Lung (tissue), 11 donors: ENCODE measurements at regions not wholly inside any gene's neighbourhood (a gene's known extent, or its start where the extent isn't known, plus 50 kb on each side); places are given as distances from the start of the nearest gene placed in this dataset.

Experiments used
- ATAC-seq: fragments of 200-7000 bp; cut with Tn5 transposase; one replicate; pipeline ENCODE4 v1.9.1; 2020; ENCODE audit warnings: moderate number of reproducible peaks; ENCODE audit not compliant: insufficient read depth, low FRiP score
- DNase-seq, 3 donors: peaks; one replicate each; pipeline ENCODE4 v3.0.0-alpha.2; 2013 to 2017
- H3K27ac ChIP-seq, 2 donors: one replicate each; pipeline ENCODE4 v1.5.1; 2013; ENCODE audit warnings: mild to moderate bottlenecking in 2 of 2, moderate library complexity in 2 of 2, control low read depth in 1 of 2, inconsistent platforms in 1 of 2, low read depth in 1 of 2, low read length in 1 of 2
- H3K27me3 ChIP-seq, 3 donors: one replicate each; pipeline ENCODE4 v1.5.1; 2013; ENCODE audit warnings: low read length in 2 of 3; ENCODE audit not compliant: control insufficient read depth in 3 of 3, insufficient read depth in 3 of 3
- H3K36me3 ChIP-seq, 4 donors: one replicate each; pipeline ENCODE4 v1.5.1; 2013; ENCODE audit warnings: low read length in 4 of 4, mild to moderate bottlenecking in 1 of 4, moderate library complexity in 1 of 4; ENCODE audit not compliant: control insufficient read depth in 4 of 4, insufficient read depth in 4 of 4
- H3K4me1 ChIP-seq, 5 donors: one replicate each; pipeline ENCODE4 v1.5.1; 2013; ENCODE audit warnings: low read length in 5 of 5, mild to moderate bottlenecking in 2 of 5, moderate library complexity in 1 of 5; ENCODE audit not compliant: control insufficient read depth in 5 of 5, insufficient read depth in 5 of 5
- H3K4me3 ChIP-seq: one replicate; pipeline ENCODE4 v1.5.1; 2013; ENCODE audit warnings: mild to moderate bottlenecking, control low read depth, moderate library complexity
- H3K9ac ChIP-seq, 2 donors: one replicate each; pipeline ENCODE4 v1.5.1; 2013; ENCODE audit warnings: low read length in 2 of 2, control low read depth in 1 of 2; ENCODE audit not compliant: insufficient read depth in 1 of 2
- H3K9me3 ChIP-seq, 4 donors: one replicate each; pipeline ENCODE4 v1.5.1; 2013; ENCODE audit warnings: low read length in 3 of 4, mild to moderate bottlenecking in 1 of 4, moderate library complexity in 1 of 4; ENCODE audit not compliant: control insufficient read depth in 4 of 4, insufficient read depth in 3 of 4
- CTCF ChIP-seq: IDR thresholded peaks from 2 replicates; pipeline ENCODE4 v1.5.1; 2012; ENCODE audit warnings: mild to moderate bottlenecking; ENCODE audit errors: control extremely low read depth, extremely low read depth
- WGBS, 2 donors: extraction: QIAGEN DNeasy Blood & Tissue Kit; methylation state at CpG; one replicate each; pipeline ENCODE4 v1.1.7; 2013; 5-methylcytosine and 5-hydroxymethylcytosine counted together
- donor health status: control.
- donor health status: control.
- donor health status: Bipolar disorder and iron deficiency.
- donor health status: healthy.
- donor health status: DM: yes; HTN: yes; CAD: no.

GRCh38 chr4:61027939-61028338 lies 172.2 kb upstream of the ADGRL3 start:
- no peaks in the 10 kb centered on the region for H3K27me3 ChIP-seq
- no peaks in the 10 kb centered on the region for H3K4me1 ChIP-seq
- H3K36me3 ChIP-seq, result no peaks in the 10 kb centered on the region
- H3K9me3 ChIP-seq, result no peaks in the 10 kb centered on the region
- H3K27ac ChIP-seq, result no peak overlapping the region
- ATAC-seq (no peak), DNase-seq (no peak)
- no peak overlapping the region for H3K4me3 ChIP-seq
- no peak for TF ChIP-seq CTCF
- H3K9ac ChIP-seq, result no peak overlapping the region

- no peak for TF ChIP-seq CTCF
- no peak for ATAC-seq
- H3K9me3 ChIP-seq, result no peaks in the 10 kb centered on the region
- 89 to 92% methylated on average over 4 of the region's 4 CpGs for WGBS, 2 donors
- no peaks in the 10 kb centered on the region for H3K27me3 ChIP-seq
- H3K4me1 ChIP-seq, result no peaks in the 10 kb centered on the region
- no peak overlapping the region for H3K4me3 ChIP-seq
- DNase-seq, result no peak
- H3K27ac ChIP-seq, result no peak overlapping the region
- no peaks in the 10 kb centered on the region for H3K36me3 ChIP-seq
- H3K9ac ChIP-seq, result no peak overlapping the region
Measured at GRCh38 chr4:61036071-61036684, 163.9 kb upstream of the ADGRL3 start.

- no peak for TF ChIP-seq CTCF
- no peaks in the 10 kb centered on the region for H3K9me3 ChIP-seq
- H3K9ac ChIP-seq, result no peak overlapping the region
- H3K4me3 ChIP-seq, result no peak overlapping the region
- no peaks in the 10 kb centered on the region for H3K27me3 ChIP-seq
- DNase-seq, result no peak
- H3K27ac ChIP-seq, result no peak overlapping the region
- no peaks in the 10 kb centered on the region for H3K36me3 ChIP-seq
- 79 to 88% methylated on average over 2 of the region's 2 CpGs for WGBS, 2 donors
- no peak for ATAC-seq
- H3K4me1 ChIP-seq, result no peaks in the 10 kb centered on the region
Measured at GRCh38 chr4:61041527-61041926, 158.6 kb upstream of the ADGRL3 start.

- TF ChIP-seq CTCF, result no peak
- WGBS, 2 donors, result 85 to 96% methylated on average over 1 of the region's 1 CpG
- ATAC-seq (no peak), DNase-seq (no peak)
- Histone ChIP-seq H3K4me3 (no peak overlapping the region), H3K27ac (no peak overlapping the region), H3K27me3 (no peaks in the 10 kb centered on the region), H3K9ac (no peak overlapping the region), H3K36me3 (no peaks in the 10 kb centered on the region), H3K4me1 (no peaks in the 10 kb centered on the region), H3K9me3 (no peaks in the 10 kb centered on the region)
Measured at GRCh38 chr4:61044837-61045236, 155.3 kb upstream of the ADGRL3 start.
